ENCODE measurements at regions not wholly inside any gene's neighbourhood (a gene's known extent, or its start where the extent isn't known, plus 50 kb on each side); places are given as distances from the start of the nearest gene placed in this dataset.

- no peak for DNase-seq
These were observed 573.1 kb downstream of the HACE1 start for GRCh38 chr6:104286641-104287040.

- no peak for DNase-seq
These were observed 574.8 kb downstream of the HACE1 start for GRCh38 chr6:104284872-104285271.

GRCh38 chr6:104282581-104282980 lies 577.1 kb downstream of the HACE1 start:
- DNase-seq, result no peak

GRCh38 chr6:104281370-104281769 lies 578.3 kb downstream of the HACE1 start:
- no peak for DNase-seq

GRCh38 chr6:104268389-104268788 lies 591.3 kb downstream of the HACE1 start:
- DNase-seq, result no peak

GRCh38 chr6:104266922-104267321 lies 592.8 kb downstream of the HACE1 start:
- no peak for DNase-seq

- no peak for DNase-seq
These were observed 603.1 kb downstream of the HACE1 start for GRCh38 chr6:104256646-104257045.

- DNase-seq, result no peak
These were observed 606.5 kb downstream of the HACE1 start for GRCh38 chr6:104253236-104253635.

GRCh38 chr6:104252276-104252675 lies 607.4 kb downstream of the HACE1 start:
- DNase-seq, result no peak

- no peak for DNase-seq
These were observed 608.1 kb downstream of the HACE1 start for GRCh38 chr6:104251651-104252050.

GRCh38 chr6:104240865-104241264 lies 618.9 kb downstream of the HACE1 start:
- DNase-seq, result no peak

GRCh38 chr6:104239971-104240370 lies 619.7 kb downstream of the HACE1 start:
- no peak for DNase-seq

GRCh38 chr6:104229057-104229456 lies 630.7 kb downstream of the HACE1 start:
- DNase-seq, result no peak

GRCh38 chr6:104227508-104227907 lies 632.2 kb downstream of the HACE1 start:
- no peak for DNase-seq

- DNase-seq, result no peak
These were observed 632.8 kb downstream of the HACE1 start for GRCh38 chr6:104226790-104227446.

GRCh38 chr6:104218116-104218515 lies 641.6 kb downstream of the HACE1 start:
- DNase-seq, result no peak

GRCh38 chr6:104214901-104215300 lies 644.8 kb downstream of the HACE1 start:
- DNase-seq, result no peak

- no peak for DNase-seq
These were observed 646.6 kb downstream of the HACE1 start for GRCh38 chr6:104212977-104213668.

- no peak for DNase-seq
These were observed 652.1 kb downstream of the HACE1 start for GRCh38 chr6:104207635-104208034.

GRCh38 chr6:104201557-104201956 lies 658.2 kb downstream of the HACE1 start:
- DNase-seq, result no peak

- DNase-seq, result no peak
These were observed 672.1 kb downstream of the HACE1 start for GRCh38 chr6:104187616-104188015.

GRCh38 chr6:104186831-104187230 lies 672.9 kb downstream of the HACE1 start:
- DNase-seq, result no peak

- no peak for DNase-seq
These were observed 675.8 kb downstream of the HACE1 start for GRCh38 chr6:104183816-104184435.

- no peak for DNase-seq
These were observed 676.9 kb downstream of the HACE1 start for GRCh38 chr6:104182811-104183210.

Data from CD4-positive, alpha-beta T cell treated with Interleukin-17A for 1 hour (primary cell).